ENCODE measurements at regions not wholly inside any gene's neighbourhood (a gene's known extent, or its start where the extent isn't known, plus 50 kb on each side); places are given as distances from the start of the nearest gene placed in this dataset.

DNA sequence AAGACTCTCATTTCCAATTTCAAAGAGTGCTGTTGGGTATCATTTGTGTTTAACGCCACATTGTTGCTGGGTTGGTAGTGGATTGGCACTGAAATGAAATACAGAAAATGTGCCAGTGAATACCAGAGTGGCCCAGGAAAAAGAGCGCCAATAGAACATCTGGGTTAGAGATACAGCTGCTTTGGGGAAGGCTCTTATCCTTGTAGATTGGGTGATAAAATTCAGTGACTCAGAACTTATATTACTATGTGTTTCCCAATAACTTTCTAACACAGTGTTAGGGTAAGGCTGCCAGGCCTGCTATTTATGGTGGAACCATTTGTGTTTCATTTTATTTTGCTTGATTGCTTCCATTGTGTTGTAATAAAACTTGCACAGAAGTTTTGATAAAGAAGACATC, 168.2 kb upstream of the SSTR1 start:
- Histone ChIP-seq H3K9me3 (ENCODE audit: control insufficient read depth, low read length) (peaks cover 12% of the 10 kb centered on the region), H3K4me1 (ENCODE audit: control insufficient read depth, insufficient read depth, low read length) (no peaks in the 10 kb centered on the region), H3K4me3 (ENCODE audit: low read length) (no peak overlapping the region), H3K9ac (ENCODE audit: extremely low read depth, low read length, poor library complexity, severe bottlenecking) (no peak overlapping the region), H3K27ac (ENCODE audit: low read depth, low read length) (no peak overlapping the region), H3K36me3 (ENCODE audit: control insufficient read depth, insufficient read depth, low read length) (no peaks in the 10 kb centered on the region), H3K27me3 (ENCODE audit: control insufficient read depth, insufficient read depth, low read length, poor library complexity, severe bottlenecking) (peaks cover 26% of the 10 kb centered on the region)
- Mint-ChIP-seq H3K36me3 (ENCODE audit: low read depth) (peaks cover 11% of the 10 kb centered on the region), H3K9me3 (no peaks in the 10 kb centered on the region), H3K4me3 (no peak overlapping the region), H3K4me1 (no peaks in the 10 kb centered on the region), H3K27ac (no peak overlapping the region), H3K27me3 (ENCODE audit: insufficient read depth) (peaks cover 19% of the 10 kb centered on the region)
- WGBS, 2 experiments (ENCODE audit: insufficient coverage in 1 of 2, insufficient read length in 1 of 2): 100% methylated on average over 1 to 2 of the region's 2 CpGs
- no peak for DNase-seq
- TF ChIP-seq, protein P1, sequence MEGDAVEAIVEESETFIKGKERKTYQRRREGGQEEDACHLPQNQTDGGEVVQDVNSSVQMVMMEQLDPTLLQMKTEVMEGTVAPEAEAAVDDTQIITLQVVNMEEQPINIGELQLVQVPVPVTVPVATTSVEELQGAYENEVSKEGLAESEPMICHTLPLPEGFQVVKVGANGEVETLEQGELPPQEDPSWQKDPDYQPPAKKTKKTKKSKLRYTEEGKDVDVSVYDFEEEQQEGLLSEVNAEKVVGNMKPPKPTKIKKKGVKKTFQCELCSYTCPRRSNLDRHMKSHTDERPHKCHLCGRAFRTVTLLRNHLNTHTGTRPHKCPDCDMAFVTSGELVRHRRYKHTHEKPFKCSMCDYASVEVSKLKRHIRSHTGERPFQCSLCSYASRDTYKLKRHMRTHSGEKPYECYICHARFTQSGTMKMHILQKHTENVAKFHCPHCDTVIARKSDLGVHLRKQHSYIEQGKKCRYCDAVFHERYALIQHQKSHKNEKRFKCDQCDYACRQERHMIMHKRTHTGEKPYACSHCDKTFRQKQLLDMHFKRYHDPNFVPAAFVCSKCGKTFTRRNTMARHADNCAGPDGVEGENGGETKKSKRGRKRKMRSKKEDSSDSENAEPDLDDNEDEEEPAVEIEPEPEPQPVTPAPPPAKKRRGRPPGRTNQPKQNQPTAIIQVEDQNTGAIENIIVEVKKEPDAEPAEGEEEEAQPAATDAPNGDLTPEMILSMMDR (conservative IDR thresholded peaks at IDR 0.05): no peak

DNA sequence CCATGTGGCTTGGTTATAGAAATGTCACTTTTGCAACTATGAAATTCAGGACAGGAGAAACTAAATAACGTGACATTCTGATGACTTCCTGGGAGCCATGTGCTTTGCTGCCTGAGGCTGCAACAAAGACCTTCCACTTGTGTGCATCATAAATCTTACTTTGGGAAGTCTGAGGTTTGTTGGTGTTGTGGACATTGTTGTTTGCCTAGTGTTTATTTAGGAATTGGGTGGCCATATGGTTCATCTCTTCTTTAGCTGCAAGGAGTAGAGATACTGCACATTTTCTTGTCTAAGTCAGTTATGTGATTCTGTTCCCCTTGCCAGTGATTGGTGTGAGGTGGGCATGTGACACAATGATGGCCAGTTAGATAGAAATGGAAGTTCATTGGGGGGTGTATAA, 167.3 kb upstream of the SSTR1 start:
- TF ChIP-seq, protein P1 (conservative IDR thresholded peaks at IDR 0.05): no peak

DNA sequence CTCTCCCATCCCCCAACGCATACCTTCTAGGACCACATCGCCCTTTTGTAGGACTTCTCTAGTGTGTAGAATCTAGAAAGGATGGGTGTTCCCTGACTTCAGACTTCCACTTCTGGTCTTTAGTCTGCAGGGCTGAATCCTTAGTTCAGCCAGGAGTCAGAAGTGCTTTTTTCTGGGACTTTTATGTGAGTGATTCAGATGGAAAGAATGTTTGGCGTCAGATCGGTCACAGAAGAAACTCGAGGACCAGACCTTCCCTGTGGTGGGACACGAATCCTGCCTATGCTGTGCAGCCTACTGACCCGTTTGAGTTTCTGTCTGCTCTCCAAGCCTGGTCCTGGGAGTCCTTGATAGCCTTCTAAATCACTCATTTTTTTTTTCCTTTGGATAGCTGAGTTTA, 165.4 kb upstream of the SSTR1 start:
- Histone ChIP-seq H3K27ac (ENCODE audit: low read depth, low read length) (no peak overlapping the region), H3K4me3 (ENCODE audit: low read length) (no peak overlapping the region), H3K9ac (ENCODE audit: extremely low read depth, low read length, poor library complexity, severe bottlenecking) (no peak overlapping the region), H3K4me1 (ENCODE audit: control insufficient read depth, insufficient read depth, low read length) (no peaks in the 10 kb centered on the region), H3K9me3 (ENCODE audit: control insufficient read depth, low read length) (peaks cover 4% of the 10 kb centered on the region), H3K36me3 (ENCODE audit: control insufficient read depth, insufficient read depth, low read length) (no peaks in the 10 kb centered on the region), H3K27me3 (ENCODE audit: control insufficient read depth, insufficient read depth, low read length, poor library complexity, severe bottlenecking) (peaks cover 49% of the 10 kb centered on the region)
- H3K27me3 Mint-ChIP-seq (ENCODE audit: insufficient read depth): peaks cover 23% of the 10 kb centered on the region
- no peak overlapping the region for H3K27ac Mint-ChIP-seq
- H3K4me1 Mint-ChIP-seq: no peaks in the 10 kb centered on the region
- no peaks in the 10 kb centered on the region for H3K9me3 Mint-ChIP-seq
- TF ChIP-seq, protein P1 (conservative IDR thresholded peaks at IDR 0.05): no peak
- WGBS, 2 experiments (ENCODE audit: insufficient coverage in 1 of 2, insufficient read length in 1 of 2): 77% methylated on average over 3 to 6 of the region's 7 CpGs
- peak; percentile 54 for DNase-seq
- H3K4me3 Mint-ChIP-seq: no peak overlapping the region
- H3K36me3 Mint-ChIP-seq (ENCODE audit: low read depth): no peaks in the 10 kb centered on the region

More for the DNA sequence above, 167.3 kb upstream of the SSTR1 start:
- WGBS, 2 experiments (ENCODE audit: insufficient coverage in 1 of 2, insufficient read length in 1 of 2): 94% methylated on average over 1 of the region's 1 CpG; no CpG with 5 or more reads in 1 of the 2 experiments
- Mint-ChIP-seq H3K4me3 (no peak overlapping the region), H3K36me3 (ENCODE audit: low read depth) (peaks cover 7% of the 10 kb centered on the region), H3K4me1 (no peaks in the 10 kb centered on the region), H3K27me3 (ENCODE audit: insufficient read depth) (peaks cover 19% of the 10 kb centered on the region), H3K9me3 (no peaks in the 10 kb centered on the region), H3K27ac (no peak overlapping the region)
- H3K27me3 ChIP-seq (ENCODE audit: control insufficient read depth, insufficient read depth, low read length, poor library complexity, severe bottlenecking): peaks cover 30% of the 10 kb centered on the region
- H3K9ac ChIP-seq (ENCODE audit: extremely low read depth, low read length, poor library complexity, severe bottlenecking): no peak overlapping the region
- H3K4me1 ChIP-seq (ENCODE audit: control insufficient read depth, insufficient read depth, low read length): no peaks in the 10 kb centered on the region
- H3K27ac ChIP-seq (ENCODE audit: low read depth, low read length): no peak overlapping the region
- no peaks in the 10 kb centered on the region for H3K36me3 ChIP-seq (ENCODE audit: control insufficient read depth, insufficient read depth, low read length)
- no peak for DNase-seq
- H3K9me3 ChIP-seq (ENCODE audit: control insufficient read depth, low read length): peaks cover 11% of the 10 kb centered on the region
- H3K4me3 ChIP-seq (ENCODE audit: low read length): no peak overlapping the region
